Esophagus muscularis mucosa (tissue), 3 donors: ENCODE measurements at regions not wholly inside any gene's neighbourhood (a gene's known extent, or its start where the extent isn't known, plus 50 kb on each side); places are given as distances from the start of the nearest gene placed in this dataset.

Experiments
- CTCF ChIP-seq, 3 experiments: fragments of 200-600 bp in 2 of 3; fragments of 450-650 bp in 1 of 3; sonication (generic) in 2 of 3; IDR thresholded peaks; one replicate each; pipeline ENCODE4 v1.5.1; 2017 to 2019; ENCODE audit warnings: antibody characterized with exemption in 3 of 3, mild to moderate bottlenecking in 2 of 3, moderate library complexity in 1 of 3
- POLR2A ChIP-seq: fragments of 450-650 bp; IDR thresholded peaks from one replicate; pipeline ENCODE4 v1.6.1; 2017; ENCODE audit warnings: antibody characterized with exemption, moderate library complexity, mild to moderate bottlenecking, low read depth
- POLR2AphosphoS5 ChIP-seq, 2 donors: sonication (generic); formaldehyde crosslinking; IDR thresholded peaks; one replicate each; pipeline ENCODE4 v1.6.1; 2017; ENCODE audit warnings: antibody characterized with exemption in 2 of 2

DNA sequence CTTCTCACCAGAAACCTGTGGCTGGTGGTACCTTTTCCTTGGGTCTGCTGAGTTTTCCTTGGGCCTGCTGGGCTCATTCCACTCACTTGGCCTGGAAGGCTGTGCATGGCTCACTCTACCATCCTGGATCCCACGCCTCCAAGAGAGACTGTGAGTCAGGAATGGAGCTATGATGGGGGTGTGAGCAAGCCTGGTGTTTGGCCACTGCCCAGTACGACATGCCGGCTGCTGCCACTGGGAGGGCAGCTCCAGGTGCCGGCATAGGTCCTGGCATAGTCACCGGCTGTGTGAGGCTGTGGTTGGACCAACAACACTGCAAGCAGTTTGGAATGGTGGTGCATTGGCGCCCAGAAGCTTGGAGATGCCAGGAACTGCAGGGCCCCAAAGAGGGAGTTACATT is 721.7 kb downstream of the PCDH18 start:
- TF ChIP-seq POLR2A (no peak), POLR2AphosphoS5 (IDR thresholded peaks at IDR 0.05) (no peak), CTCF (IDR thresholded peaks at IDR 0.05) (no peak)
